ENCODE measurements at regions not wholly inside any gene's neighbourhood (a gene's known extent, or its start where the extent isn't known, plus 50 kb on each side); places are given as distances from the start of the nearest gene placed in this dataset.
"Not testable (repeated sequence)": the region's sequence is repeated elsewhere in the genome, so short reads cannot be mapped to it uniquely, and the experiment has no call there.

DNA sequence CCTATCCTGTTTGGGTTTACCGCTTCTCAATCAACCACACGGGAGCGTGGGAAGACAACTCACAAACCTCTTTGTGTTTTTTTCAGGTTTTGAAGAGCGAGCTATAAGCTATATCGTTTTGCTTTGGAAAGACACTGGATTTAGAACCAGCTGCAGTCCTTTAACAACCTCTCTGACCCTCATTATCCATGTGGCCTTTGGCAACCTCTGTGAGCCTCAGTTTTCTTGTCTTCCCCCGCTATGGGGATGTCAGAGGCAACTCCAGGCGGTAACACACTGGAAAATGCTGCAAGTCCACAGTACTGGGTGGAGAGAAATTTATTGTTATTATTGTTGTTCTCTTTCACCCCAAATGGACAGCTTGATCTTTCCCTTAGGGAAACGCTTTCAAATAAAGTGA lies 100.0 kb downstream of the ETS2 start:
- intact Hi-C loops (cut with DNase I) = loop anchor here (5.0 kb wide), 2 partner anchors 58 to 182 kb away; no protein-coding TSS in a partner anchor
- DNase-seq (ENCODE audit: missing footprints) (no peak), ATAC-seq (no peak)

DNA sequence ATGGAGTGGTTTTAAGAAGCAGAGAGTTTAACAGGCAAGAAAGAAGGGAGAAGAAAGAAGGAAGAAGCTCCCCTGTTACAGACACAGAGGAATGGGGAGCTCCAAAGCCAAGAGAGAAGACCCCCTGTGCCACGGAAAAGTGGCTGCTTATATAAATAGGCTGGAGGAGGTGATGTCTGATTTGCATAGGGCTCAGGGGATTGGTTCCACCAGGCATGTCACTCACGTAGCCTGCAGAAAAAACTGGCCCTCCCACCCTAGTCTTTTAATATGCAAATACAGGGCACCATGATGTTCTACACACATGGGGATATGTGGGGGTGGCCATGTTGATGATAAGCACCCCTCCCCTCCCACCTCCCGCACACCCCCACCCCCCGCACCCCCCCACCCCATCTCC lies 99.6 kb downstream of the ETS2 start:
- ATAC-seq = no peak
- intact Hi-C loops (cut with DNase I) = loop anchor here (5.0 kb wide), 2 partner anchors 58 to 182 kb away; no protein-coding TSS in a partner anchor
- no peak for DNase-seq (ENCODE audit: missing footprints)

- no peak for ATAC-seq
Observed at GRCh38 chr21:38903690-38904139, 98.0 kb downstream of the ETS2 start.

DNA sequence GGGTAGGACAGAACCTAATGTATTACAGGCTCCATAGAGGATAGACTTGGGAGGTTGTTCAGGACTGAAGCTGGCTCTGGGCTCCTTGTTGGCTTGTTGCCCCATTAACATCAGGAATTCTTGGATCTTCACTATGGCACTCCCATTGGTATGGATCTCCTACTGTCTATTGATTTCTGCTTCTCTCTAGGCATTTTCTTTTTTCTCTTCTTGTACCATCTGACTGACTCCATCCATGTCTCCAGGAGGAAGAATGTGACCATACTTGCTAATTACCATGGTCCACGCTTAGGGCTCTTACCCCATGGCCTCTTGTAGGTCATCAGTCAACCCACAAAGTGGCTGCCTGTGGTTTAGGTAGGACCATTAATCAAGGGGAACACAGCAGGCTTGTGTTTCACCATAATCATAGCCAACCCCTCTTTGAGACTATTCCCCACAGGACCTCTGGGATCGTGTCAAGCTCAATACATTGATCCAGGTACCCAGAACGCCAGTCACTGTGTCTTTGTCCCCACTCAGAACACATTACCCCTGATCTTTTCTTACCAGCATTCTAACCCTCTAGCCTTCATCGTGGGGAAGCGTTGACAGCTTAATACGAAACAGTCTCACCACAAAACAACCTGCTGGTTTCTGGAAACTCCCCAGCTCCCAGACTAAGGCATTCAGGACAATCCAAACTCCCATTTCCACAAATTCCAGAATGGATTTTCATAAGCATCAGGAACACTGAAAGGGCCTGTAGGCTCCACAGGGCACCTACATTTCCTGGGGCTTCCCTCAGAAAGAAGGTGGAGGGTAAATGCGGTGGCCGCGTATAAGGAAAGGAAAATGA lies 97.1 kb downstream of the ETS2 start:
- DNase-seq (ENCODE audit: missing footprints) = no peak
- no peak for ATAC-seq
- intact Hi-C loops (cut with DNase I) = no loop called here

More at GRCh38 chr21:38903690-38904139, 98.0 kb downstream of the ETS2 start:
- peak; percentile 72 for DNase-seq (ENCODE audit: missing footprints)
- intact Hi-C loops (cut with DNase I) = no loop called here

GRCh38 chr21:38900499-38900898 lies 94.8 kb downstream of the ETS2 start:
- DNase-seq (ENCODE audit: missing footprints) (no peak), ATAC-seq (no peak)
- intact Hi-C loops (cut with DNase I) = no loop called here

DNA sequence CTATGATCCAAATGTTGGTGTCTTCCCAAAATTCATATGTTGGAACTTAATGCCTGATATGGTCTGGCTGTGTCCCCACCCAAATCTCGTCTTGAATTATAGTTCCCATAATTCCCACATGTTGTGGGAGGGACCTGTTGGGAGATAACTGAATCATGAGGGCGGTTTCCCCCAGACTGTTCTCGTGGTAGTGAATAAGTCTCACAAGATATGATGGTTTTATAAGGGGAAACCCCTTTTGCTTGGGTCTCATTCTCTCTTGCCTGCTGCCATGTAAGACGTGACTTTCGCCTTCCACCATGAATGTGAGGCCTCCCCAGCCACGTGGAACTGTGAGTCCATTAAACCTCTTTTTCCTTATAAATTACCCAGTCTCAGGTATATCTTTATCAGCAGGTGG lies 94.3 kb downstream of the ETS2 start:
- not testable (repeated sequence) for DNase-seq (ENCODE audit: missing footprints); ATAC-seq
- intact Hi-C loops (cut with DNase I) = loop anchor here (10.0 kb wide), 1 partner anchor 165 kb away; no protein-coding TSS in a partner anchor

- no peak for DNase-seq (ENCODE audit: missing footprints)
- ATAC-seq = no peak
- intact Hi-C loops (cut with DNase I) = loop anchor here (10.0 kb wide), 1 partner anchor 165 kb away; no protein-coding TSS in a partner anchor
Observed at GRCh38 chr21:38899277-38899947, 93.7 kb downstream of the ETS2 start.

DNA sequence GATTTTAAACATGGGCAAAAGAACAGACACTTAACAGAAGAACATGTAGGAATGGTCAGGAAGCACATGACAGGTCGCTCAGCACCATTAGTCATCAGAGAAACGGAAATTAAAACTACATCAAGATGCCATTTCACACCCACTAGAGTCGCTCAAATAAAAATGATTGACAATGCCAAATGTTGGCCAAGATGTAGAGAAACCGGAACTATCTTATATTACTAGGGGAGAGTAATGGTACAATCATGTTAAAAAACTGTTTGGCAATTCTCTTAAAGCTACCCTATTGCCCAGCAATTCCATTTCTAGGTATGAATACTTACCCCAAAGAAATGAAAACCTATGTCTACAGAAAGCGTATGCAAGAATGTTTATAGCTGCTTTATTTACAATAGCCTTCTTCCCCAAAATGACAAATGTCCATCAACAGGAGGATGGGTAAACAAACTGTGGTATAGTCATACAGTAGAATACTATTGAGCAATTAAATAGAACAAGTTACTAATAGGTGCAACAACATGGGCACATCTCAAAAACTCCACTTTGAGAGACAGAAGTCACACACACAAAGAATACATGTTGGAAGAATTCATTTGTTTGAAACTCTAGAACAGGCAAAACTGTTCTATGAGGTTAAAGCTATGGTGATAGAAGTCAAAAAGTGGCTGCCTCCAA lies 92.8 kb downstream of the ETS2 start:
- intact Hi-C loops (cut with DNase I) = loop anchor here (10.0 kb wide), 1 partner anchor 164 kb away; no protein-coding TSS in a partner anchor
- ATAC-seq = no peak
- no peak for DNase-seq (ENCODE audit: missing footprints)

- no peak for ATAC-seq
- no peak for DNase-seq (ENCODE audit: missing footprints)
- intact Hi-C loops (cut with DNase I) = loop anchor here (10.0 kb wide), 1 partner anchor 163 kb away; no protein-coding TSS in a partner anchor
Observed at GRCh38 chr21:38897532-38898421, 92.0 kb downstream of the ETS2 start.

DNA sequence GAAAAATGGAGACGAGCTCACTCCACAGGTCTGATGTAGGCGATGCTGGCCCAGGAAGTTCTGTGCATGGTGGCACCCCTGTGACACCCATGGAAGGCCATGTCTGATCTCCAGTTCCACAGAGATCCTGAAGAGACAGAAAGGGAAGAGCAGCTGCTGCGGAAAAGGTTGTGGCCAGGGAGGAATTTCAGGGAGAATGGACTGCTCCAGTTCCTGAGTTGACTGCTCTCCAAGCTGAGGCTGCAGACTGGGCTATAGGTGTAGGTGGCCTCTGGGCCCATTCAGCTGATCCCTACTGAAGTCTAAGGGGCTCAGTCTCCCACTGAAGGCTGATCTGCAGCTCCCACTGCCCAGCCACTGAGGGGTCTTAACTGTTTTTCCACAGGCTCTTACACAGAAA lies 89.2 kb downstream of the ETS2 start:
- DNase-seq (ENCODE audit: missing footprints) = no peak
- intact Hi-C loops (cut with DNase I) = loop anchor here (10.0 kb wide), 1 partner anchor 160 kb away; no protein-coding TSS in a partner anchor
- no peak for ATAC-seq

DNA sequence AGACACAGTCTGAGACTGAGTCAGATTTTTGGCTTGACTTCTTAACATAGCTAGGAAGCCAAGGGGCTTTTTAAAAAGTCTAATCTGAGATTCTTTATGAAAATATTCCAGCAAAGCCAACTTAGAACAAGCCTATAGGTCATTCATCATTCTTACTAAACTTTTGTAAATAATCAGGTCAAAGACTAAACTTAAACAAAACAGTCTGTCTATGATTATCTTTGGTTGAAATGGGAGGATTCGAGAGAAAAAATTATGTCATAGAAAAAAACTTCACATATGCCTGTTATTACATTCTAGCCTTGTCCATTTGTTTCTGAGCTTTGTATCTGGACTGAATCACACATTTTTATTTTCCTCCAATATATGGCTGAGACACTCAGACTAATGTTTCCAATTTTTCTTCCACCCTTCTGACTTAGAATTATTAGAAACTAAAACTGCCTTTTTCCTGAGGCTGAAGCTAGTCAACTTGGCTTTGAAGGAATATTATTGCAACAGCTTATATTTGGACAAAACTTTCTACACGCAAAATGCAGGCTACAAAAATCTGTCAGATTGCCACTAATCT lies 83.3 kb downstream of the ETS2 start:
- intact Hi-C loops (cut with DNase I) = no loop called here
- ATAC-seq (no peak), DNase-seq (ENCODE audit: missing footprints) (no peak)

DNA sequence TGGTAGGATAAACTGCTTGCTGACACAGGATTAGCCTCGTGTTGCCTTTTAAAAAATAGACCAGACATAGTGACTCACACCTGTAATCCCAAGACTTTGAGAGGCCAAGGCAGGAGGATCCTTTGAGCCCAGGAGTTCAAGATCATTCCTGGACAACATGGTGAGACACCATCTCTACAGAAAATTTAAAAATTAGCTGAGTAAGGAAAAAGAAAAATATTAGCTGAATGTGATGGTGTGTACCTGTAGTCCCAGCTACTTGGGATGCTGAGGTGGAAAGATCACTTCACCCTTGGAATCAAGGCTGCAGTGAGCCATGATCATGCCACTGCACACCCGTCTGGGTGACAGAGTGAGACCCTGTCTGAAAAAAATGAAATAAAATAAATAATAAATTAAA lies 82.0 kb downstream of the ETS2 start:
- DNase-seq (ENCODE audit: missing footprints) = no peak
- intact Hi-C loops (cut with DNase I) = no loop called here
- no peak for ATAC-seq

GRCh38 chr21:38887062-38887686 lies 81.4 kb downstream of the ETS2 start:
- ATAC-seq (no peak), DNase-seq (ENCODE audit: missing footprints) (no peak)
- intact Hi-C loops (cut with DNase I) = no loop called here

DNA sequence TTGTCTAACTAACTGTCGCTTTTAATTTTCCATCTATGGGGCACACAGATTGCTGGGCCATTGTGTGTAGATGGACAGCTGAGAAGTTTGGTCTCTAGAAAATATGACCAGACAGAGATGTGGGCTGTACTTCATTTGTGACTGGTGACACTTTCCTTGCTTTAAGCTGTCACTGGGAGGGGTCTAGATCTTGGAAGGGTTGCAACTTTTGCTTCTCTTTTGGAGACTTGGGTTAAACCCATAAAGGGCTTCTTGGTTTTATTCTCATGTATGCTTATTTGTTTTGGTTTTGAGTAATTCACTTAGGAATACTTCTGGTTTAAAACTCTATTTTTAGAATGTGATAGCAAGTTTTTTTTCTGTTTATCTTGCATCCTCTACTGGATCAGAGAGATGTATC lies 80.2 kb downstream of the ETS2 start:
- intact Hi-C loops (cut with DNase I) = no loop called here
- ATAC-seq (no peak), DNase-seq (ENCODE audit: missing footprints) (no peak)

GRCh38 chr21:38884440-38884839 lies 78.7 kb downstream of the ETS2 start:
- DNase-seq (ENCODE audit: missing footprints) = no peak
- no peak for ATAC-seq
- intact Hi-C loops (cut with DNase I) = no loop called here

- DNase-seq (ENCODE audit: missing footprints) = no peak
- intact Hi-C loops (cut with DNase I) = no loop called here
- ATAC-seq = no peak
Observed at GRCh38 chr21:38883142-38883541, 77.4 kb downstream of the ETS2 start.

- intact Hi-C loops (cut with DNase I) = no loop called here
- no peak for ATAC-seq
Observed at GRCh38 chr21:38881131-38881530, 75.4 kb downstream of the ETS2 start.

DNA sequence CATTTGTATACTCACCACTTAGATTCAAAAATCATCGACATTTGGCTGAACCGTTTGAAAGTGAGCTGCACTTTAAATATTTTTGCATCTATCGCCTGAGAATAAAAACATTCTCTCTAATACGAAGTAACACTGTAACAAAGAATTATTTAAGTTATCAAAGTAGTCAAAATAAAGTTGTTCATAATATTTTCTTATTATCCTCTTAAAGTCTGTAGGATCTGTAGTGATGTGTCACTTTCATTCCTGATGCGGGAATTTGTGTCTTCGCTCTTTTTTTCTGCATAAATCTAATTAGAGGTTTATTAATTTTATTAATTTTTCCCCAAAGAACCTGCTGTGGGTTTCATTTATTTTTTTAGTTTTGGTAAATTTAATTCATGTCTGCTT lies 74.8 kb downstream of the ETS2 start:
- no peak for DNase-seq (ENCODE audit: missing footprints)
- intact Hi-C loops (cut with DNase I) = no loop called here
- no peak for ATAC-seq

More at GRCh38 chr21:38881131-38881530, 75.4 kb downstream of the ETS2 start:
- no peak for DNase-seq (ENCODE audit: missing footprints)
